Loucy (cell line): ENCODE measurements at regions not wholly inside any gene's neighbourhood (a gene's known extent, or its start where the extent isn't known, plus 50 kb on each side); places are given as distances from the start of the nearest gene placed in this dataset.

Source experiments
- EZH2phosphoT487 ChIP-seq: fragments of 200-600 bp; IDR thresholded peaks from 2 replicates; pipeline ENCODE4 v1.6.1; 2018; ENCODE audit warnings: antibody characterized with exemption, mild to moderate bottlenecking, moderate library complexity, borderline replicate concordance
- TF ChIP-seq, protein P1 (sequence below): fragments of 200-600 bp; sonication (generic); conservative IDR thresholded peaks from 2 replicates; pipeline ENCODE4 v1.5.1; 2014; ENCODE audit warnings: mild to moderate bottlenecking, antibody characterized with exemption, low read length

DNA sequence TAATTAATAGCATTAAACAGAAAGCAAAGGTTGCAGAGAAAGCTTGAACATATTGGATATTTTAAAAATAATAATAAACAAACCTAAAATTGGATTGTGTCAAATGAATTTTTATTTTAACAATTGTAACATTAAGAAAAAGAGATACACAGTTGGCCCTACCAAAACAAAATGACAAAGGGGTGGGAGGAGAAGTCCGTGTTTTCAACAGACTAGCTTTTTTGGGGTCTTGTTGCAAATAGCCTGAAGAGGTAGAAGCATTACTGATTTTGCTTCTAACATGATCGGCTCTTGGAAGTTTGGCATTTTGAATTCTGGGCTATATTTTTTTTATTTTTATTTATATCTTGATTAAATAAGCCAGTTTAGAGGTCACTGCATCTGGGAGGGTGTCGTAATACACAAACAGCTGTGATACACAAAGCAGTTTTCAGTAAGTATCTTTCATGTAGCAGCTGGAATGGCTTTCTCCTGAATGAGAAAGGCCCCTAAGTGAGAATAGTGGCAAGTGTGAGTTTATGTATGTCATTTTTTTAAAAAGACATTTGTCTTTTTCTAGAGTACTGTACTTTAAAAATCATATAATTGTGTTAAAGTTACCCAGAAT is 85.5 kb upstream of the ZNF217 start:
- TF ChIP-seq, protein P1, sequence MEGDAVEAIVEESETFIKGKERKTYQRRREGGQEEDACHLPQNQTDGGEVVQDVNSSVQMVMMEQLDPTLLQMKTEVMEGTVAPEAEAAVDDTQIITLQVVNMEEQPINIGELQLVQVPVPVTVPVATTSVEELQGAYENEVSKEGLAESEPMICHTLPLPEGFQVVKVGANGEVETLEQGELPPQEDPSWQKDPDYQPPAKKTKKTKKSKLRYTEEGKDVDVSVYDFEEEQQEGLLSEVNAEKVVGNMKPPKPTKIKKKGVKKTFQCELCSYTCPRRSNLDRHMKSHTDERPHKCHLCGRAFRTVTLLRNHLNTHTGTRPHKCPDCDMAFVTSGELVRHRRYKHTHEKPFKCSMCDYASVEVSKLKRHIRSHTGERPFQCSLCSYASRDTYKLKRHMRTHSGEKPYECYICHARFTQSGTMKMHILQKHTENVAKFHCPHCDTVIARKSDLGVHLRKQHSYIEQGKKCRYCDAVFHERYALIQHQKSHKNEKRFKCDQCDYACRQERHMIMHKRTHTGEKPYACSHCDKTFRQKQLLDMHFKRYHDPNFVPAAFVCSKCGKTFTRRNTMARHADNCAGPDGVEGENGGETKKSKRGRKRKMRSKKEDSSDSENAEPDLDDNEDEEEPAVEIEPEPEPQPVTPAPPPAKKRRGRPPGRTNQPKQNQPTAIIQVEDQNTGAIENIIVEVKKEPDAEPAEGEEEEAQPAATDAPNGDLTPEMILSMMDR = no peak
- TF ChIP-seq EZH2phosphoT487 = no peak
